ENCODE measurements at regions not wholly inside any gene's neighbourhood (a gene's known extent, or its start where the extent isn't known, plus 50 kb on each side); places are given as distances from the start of the nearest gene placed in this dataset.

GRCh38 chr6:167467793-167468431 lies 143.0 kb downstream of the TTLL2 start:
- no peak for TF ChIP-seq ZFP3 (CRISPR knock-in tag; IDR thresholded peaks at IDR 0.05)
- TF ChIP-seq ZNF70 (CRISPR knock-in tag; IDR thresholded peaks at IDR 0.05) = no peak
- TF ChIP-seq TCF4 (CRISPR knock-in tag; IDR thresholded peaks at IDR 0.05; ENCODE audit: borderline replicate concordance) = no peak
- TF ChIP-seq RARB (CRISPR knock-in tag; IDR thresholded peaks at IDR 0.05) = no peak

Measured in SK-N-SH treated with all-trans-retinoic acid at 6 μM for 48 hours (cell line).